IMR-90 (cell line): ENCODE measurements at regions not wholly inside any gene's neighbourhood (a gene's known extent, or its start where the extent isn't known, plus 50 kb on each side); places are given as distances from the start of the nearest gene placed in this dataset.

Experiments
- ATAC-seq: fragments of 200-7000 bp; cut with Tn5 transposase; 2 replicates; pipeline ENCODE4 v1.9.1; 2020; ENCODE audit warnings: low read depth, mild to moderate bottlenecking, moderate library complexity
- BruUV-seq: library from RNA; stranded (reverse); fragments of 400-500 nt; replicated peaks from 2 replicates; lab custom pipeline; 2021; lab: Mats Ljungman, UMichigan
- CTCF ChIA-PET: fragments of 300-600 bp; formaldehyde crosslinking; extraction: SDS; loops from one replicate; lab custom pipeline; 2021; ENCODE audit warnings: antibody characterized with exemption; lab: Yijun Ruan, JAX
- POLR2A ChIA-PET: fragments of 300-600 bp; sonication (Branson Sonifier 250); formaldehyde crosslinking; loops from one replicate; lab custom pipeline; 2022; ENCODE audit warnings: antibody characterized with exemption; ENCODE audit not compliant: unreplicated experiment; lab: Charles Lee
- DNase-seq: peaks from one replicate; pipeline ENCODE4 v3.0.0; 2013
- H2AFZ ChIP-seq: replicated peaks from 2 replicates; pipeline ENCODE3; 2013; ENCODE audit warnings: low read length, mild to moderate bottlenecking; ENCODE audit not compliant: poor library complexity
- H2AK5ac ChIP-seq: 2 replicates; pipeline ENCODE4 v1.6.1; 2013; ENCODE audit warnings: low read depth, low read length, inconsistent platforms
- H2AK9ac ChIP-seq: replicated peaks from 2 replicates; pipeline ENCODE3; 2013; ENCODE audit warnings: mild to moderate bottlenecking, low read depth, low read length, moderate library complexity; ENCODE audit not compliant: poor library complexity
- H2BK120ac ChIP-seq: 2 replicates; pipeline ENCODE4 v1.6.1; 2013; ENCODE audit warnings: low read depth, low read length, inconsistent platforms
- H2BK15ac ChIP-seq: 3 replicates; pipeline ENCODE4 v1.6.1; 2013; ENCODE audit warnings: low read depth, low read length, inconsistent platforms
- H2BK20ac ChIP-seq: 2 replicates; pipeline ENCODE4 v1.6.1; 2013; ENCODE audit warnings: low read depth, mild to moderate bottlenecking, inconsistent platforms, low read length, moderate library complexity
- H2BK5ac ChIP-seq: 2 replicates; pipeline ENCODE4 v1.6.1; 2013; ENCODE audit warnings: mild to moderate bottlenecking, low read depth, low read length, inconsistent platforms; ENCODE audit not compliant: poor library complexity, severe bottlenecking
- H3K14ac ChIP-seq: replicated peaks from 2 replicates; pipeline ENCODE4 v1.6.1; 2013; ENCODE audit warnings: low read depth, low read length, inconsistent platforms
- H3K18ac ChIP-seq: 2 replicates; pipeline ENCODE4 v1.6.1; 2013; ENCODE audit warnings: low read depth, low read length, control low read depth
- H3K23ac ChIP-seq: 2 replicates; pipeline ENCODE4 v1.6.1; 2013; ENCODE audit warnings: low read depth, low read length, inconsistent platforms
- H3K27ac ChIP-seq: 2 replicates; pipeline ENCODE4 v1.5.1; 2013; ENCODE audit warnings: mild to moderate bottlenecking, control low read depth, low read length; ENCODE audit not compliant: insufficient read depth
- H3K27me3 ChIP-seq: 2 replicates; pipeline ENCODE4 v1.6.1; 2013; ENCODE audit warnings: low read length; ENCODE audit not compliant: control insufficient read depth, insufficient read depth
- H3K36me3 ChIP-seq: 2 replicates; pipeline ENCODE4 v1.6.1; 2013; ENCODE audit warnings: low read length, mixed read lengths; ENCODE audit not compliant: control insufficient read depth, insufficient read depth
- H3K4ac ChIP-seq: 2 replicates; pipeline ENCODE4 v1.6.1; 2013; ENCODE audit warnings: low read depth, low read length, inconsistent platforms
- H3K4me1 ChIP-seq: 2 replicates; pipeline ENCODE4 v1.6.1; 2013; ENCODE audit warnings: low read length, mixed read lengths; ENCODE audit not compliant: control insufficient read depth, insufficient read depth
- H3K4me2 ChIP-seq: 2 replicates; pipeline ENCODE4 v1.6.1; 2013; ENCODE audit warnings: low read depth, mild to moderate bottlenecking, control low read depth, low read length, moderate library complexity
- H3K4me3 ChIP-seq: 2 replicates; pipeline ENCODE4 v1.5.1; 2013; ENCODE audit warnings: low read depth, mild to moderate bottlenecking, control low read depth, low read length, moderate library complexity; ENCODE audit not compliant: insufficient read depth
- H3K56ac ChIP-seq: 2 replicates; pipeline ENCODE4 v1.6.1; 2013; ENCODE audit warnings: low read length, inconsistent platforms; ENCODE audit not compliant: insufficient read depth; ENCODE audit errors: extremely low read depth
- H3K79me1 ChIP-seq, 2 experiments: 2 replicates each; pipeline ENCODE4 v1.6.1; 2013; ENCODE audit warnings: low read length in 2 of 2, inconsistent platforms in 1 of 2, low read depth in 1 of 2
- H3K9ac ChIP-seq: 2 replicates; pipeline ENCODE4 v1.6.1; 2013; ENCODE audit warnings: low read depth, low read length, control low read depth
- H3K9me1 ChIP-seq: 2 replicates; pipeline ENCODE4 v1.6.1; 2013; ENCODE audit warnings: low read length, inconsistent platforms; ENCODE audit not compliant: insufficient read depth
- H3K9me3 ChIP-seq: 2 replicates; pipeline ENCODE4 v1.6.1; 2013; ENCODE audit warnings: low read length; ENCODE audit not compliant: control insufficient read depth, insufficient read depth
- H4K20me1 ChIP-seq: 2 replicates; pipeline ENCODE4 v1.6.1; 2013; ENCODE audit warnings: low read length, inconsistent platforms; ENCODE audit not compliant: insufficient read depth
- H4K5ac ChIP-seq: 2 replicates; pipeline ENCODE4 v1.6.1; 2013; ENCODE audit warnings: mild to moderate bottlenecking, low read depth, low read length, control low read depth
- H4K8ac ChIP-seq, 2 experiments: 2 replicates each; pipeline ENCODE4 v1.6.1; 2013; ENCODE audit warnings: low read depth in 2 of 2, low read length in 2 of 2, control low read depth in 1 of 2, inconsistent platforms in 1 of 2
- H4K91ac ChIP-seq: 2 replicates; pipeline ENCODE4 v1.6.1; 2013; ENCODE audit warnings: low read depth, low read length, inconsistent platforms; ENCODE audit not compliant: insufficient read depth
- CEBPB ChIP-seq: IDR thresholded peaks from 2 replicates; pipeline ENCODE4 v1.6.1; 2012; ENCODE audit warnings: low read depth, low read length, improper control_type of control experiment
- FOS ChIP-seq: fragments of 150-350 bp; IDR thresholded peaks from 2 replicates; pipeline ENCODE4 v1.6.1; 2016; ENCODE audit warnings: low read depth, low read length
- MAZ ChIP-seq: IDR thresholded peaks from 2 replicates; pipeline ENCODE4 v1.6.1; 2012; ENCODE audit warnings: low read depth, mild to moderate bottlenecking, low read length, improper control_type of control experiment, moderate library complexity, borderline replicate concordance
- MXI1 ChIP-seq: IDR thresholded peaks from 2 replicates; pipeline ENCODE4 v1.6.1; 2012; ENCODE audit warnings: low read depth, mild to moderate bottlenecking, low read length, moderate library complexity, borderline replicate concordance
- NFE2L2 ChIP-seq: fragments of 150-350 bp; IDR thresholded peaks from 2 replicates; pipeline ENCODE4 v1.6.1; 2016; ENCODE audit warnings: low read depth, mild to moderate bottlenecking, low read length
- POLR2A ChIP-seq: IDR thresholded peaks from 2 replicates; pipeline ENCODE4 v1.6.1; 2012; ENCODE audit warnings: mild to moderate bottlenecking, low read depth, low read length
- RAD21 ChIP-seq: IDR thresholded peaks from 2 replicates; pipeline ENCODE4 v1.6.1; 2012; ENCODE audit warnings: low read length, improper control_type of control experiment
- RFX5 ChIP-seq: IDR thresholded peaks from 2 replicates; pipeline ENCODE4 v1.8.0; 2012; ENCODE audit warnings: low read depth, mild to moderate bottlenecking, low read length, moderate library complexity
- SMC3 ChIP-seq: fragments of 150-350 bp; IDR thresholded peaks from 2 replicates; pipeline ENCODE4 v1.6.1; 2016; ENCODE audit warnings: low read depth, mild to moderate bottlenecking, antibody characterized with exemption, low read length, moderate library complexity
- USF2 ChIP-seq: fragments of 150-350 bp; IDR thresholded peaks from 2 replicates; pipeline ENCODE4 v1.6.1; 2017; ENCODE audit warnings: mild to moderate bottlenecking, antibody characterized with exemption, low read length, low read depth
- WGBS, 2 experiments: methylation state at CpG; one replicate each; pipeline versions ENCODE4 v1.1.5 to v1.1.7; 2013; ENCODE audit warnings: missing lambda C conversion rate in 2 of 2; ENCODE audit not compliant: insufficient read length in 1 of 2; ENCODE audit errors: extremely low coverage in 2 of 2; 5-methylcytosine and 5-hydroxymethylcytosine counted together
- dilution Hi-C: fragments of 300-500 bp; cut with HindIII; formaldehyde crosslinking; loops from one replicate; pipeline ENCODE4 v1.14.3; 2018; ENCODE audit warnings: low sequenced_read_pairs; ENCODE audit not compliant: unreplicated experiment
- in situ Hi-C: fragments of 300-500 bp; cut with MboI; formaldehyde crosslinking; loops from 3 replicates; pipeline ENCODE4 v1.14.3; 2019; ENCODE audit warnings: low sequenced_read_pairs, inconsistent platforms, mixed read lengths
- intact Hi-C: fragments of 100-400 bp; cut with micrococcal nuclease; formaldehyde crosslinking; loops from 2 replicates; pipeline ENCODE4 v1.10.0; 2022
- TF ChIP-seq, protein P1 (sequence below): fragments of 150-350 bp; IDR thresholded peaks from 2 replicates; pipeline ENCODE4 v1.6.1; 2016; ENCODE audit warnings: low read depth, mild to moderate bottlenecking, low read length, moderate library complexity, borderline replicate concordance
- TF ChIP-seq, protein P2 (sequence below): conservative IDR thresholded peaks from 2 replicates; pipeline ENCODE4 v1.5.1; 2012; ENCODE audit warnings: mild to moderate bottlenecking, low read depth, low read length, improper control_type of control experiment

DNA sequence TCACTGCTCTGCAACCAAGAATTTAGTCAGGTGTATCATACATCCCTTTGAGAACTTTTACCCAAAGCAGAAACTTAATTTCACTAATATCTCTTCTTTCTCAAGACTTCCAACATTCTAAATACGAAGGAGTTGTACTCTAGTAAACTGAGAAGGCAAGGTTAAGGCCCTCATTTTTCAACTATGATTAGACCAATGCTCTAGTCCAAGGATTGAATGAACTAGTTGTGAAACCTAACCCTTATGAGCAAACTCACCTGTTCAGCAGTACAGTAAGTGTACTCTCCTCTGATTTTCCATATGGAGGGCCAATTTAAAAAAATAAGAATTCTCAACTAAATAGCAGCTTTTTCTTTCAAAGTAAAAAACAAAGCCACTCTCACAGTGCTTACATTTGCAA is 180.0 kb upstream of the C11orf58 start:
- CTCF ChIA-PET: no interaction called here
- H4K8ac ChIP-seq: no peak overlapping the region
- no peak for ATAC-seq
- peaks cover 11% of the 10 kb centered on the region; the same call in 1 of the 2 replicates for H4K20me1 ChIP-seq
- H3K14ac ChIP-seq: no peak overlapping the region
- peaks cover 7 to 17% of the 10 kb centered on the region in 2 experiments for H3K79me1 ChIP-seq
- no peak overlapping the region for H4K5ac ChIP-seq
- H2BK5ac ChIP-seq: no peak overlapping the region
- H3K4me2 ChIP-seq: no peak overlapping the region
- DNase-seq: no peak
- no peak overlapping the region for H3K23ac ChIP-seq
- no peak overlapping the region for H3K9ac ChIP-seq
- no peaks in the 10 kb centered on the region for H3K27me3 ChIP-seq
- no peak overlapping the region for H2AK5ac ChIP-seq
- peaks cover 2% of the 10 kb centered on the region; the same call in 1 of the 2 replicates for H3K9me1 ChIP-seq
- no peak overlapping the region for H3K56ac ChIP-seq
- no peak overlapping the region for H2BK15ac ChIP-seq
- no CpG with 5 or more reads among the region's 1 CpG for WGBS, 2 experiments
- H2AFZ ChIP-seq: no peak overlapping the region
- no TSS peak for BruUV-seq
- no peak overlapping the region for H2BK120ac ChIP-seq
- no peak overlapping the region for H2BK20ac ChIP-seq
- H2AK9ac ChIP-seq: no peak overlapping the region
- no peak overlapping the region for H3K4ac ChIP-seq
- dilution Hi-C loops: no loop called here
- H3K9me3 ChIP-seq: no peaks in the 10 kb centered on the region
- peaks cover 3% of the 10 kb centered on the region for H3K4me1 ChIP-seq
- POLR2A ChIA-PET: no interaction called here
- intact Hi-C loops: no loop called here
- no peak overlapping the region for H3K18ac ChIP-seq
- H3K27ac ChIP-seq: no peak overlapping the region
- in situ Hi-C loops: no loop called here
- no peak overlapping the region for H3K4me3 ChIP-seq
- H4K91ac ChIP-seq: no peak overlapping the region
- TF ChIP-seq MAZ (no peak), SMC3 (no peak), POLR2A (no peak), NFE2L2 (no peak), FOS (no peak), RAD21 (no peak), MXI1 (no peak), USF2 (no peak), RFX5 (no peak), CEBPB (no peak)
- TF ChIP-seq, protein P1, sequence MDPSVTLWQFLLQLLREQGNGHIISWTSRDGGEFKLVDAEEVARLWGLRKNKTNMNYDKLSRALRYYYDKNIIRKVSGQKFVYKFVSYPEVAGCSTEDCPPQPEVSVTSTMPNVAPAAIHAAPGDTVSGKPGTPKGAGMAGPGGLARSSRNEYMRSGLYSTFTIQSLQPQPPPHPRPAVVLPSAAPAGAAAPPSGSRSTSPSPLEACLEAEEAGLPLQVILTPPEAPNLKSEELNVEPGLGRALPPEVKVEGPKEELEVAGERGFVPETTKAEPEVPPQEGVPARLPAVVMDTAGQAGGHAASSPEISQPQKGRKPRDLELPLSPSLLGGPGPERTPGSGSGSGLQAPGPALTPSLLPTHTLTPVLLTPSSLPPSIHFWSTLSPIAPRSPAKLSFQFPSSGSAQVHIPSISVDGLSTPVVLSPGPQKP: no peak
- TF ChIP-seq, protein P2, sequence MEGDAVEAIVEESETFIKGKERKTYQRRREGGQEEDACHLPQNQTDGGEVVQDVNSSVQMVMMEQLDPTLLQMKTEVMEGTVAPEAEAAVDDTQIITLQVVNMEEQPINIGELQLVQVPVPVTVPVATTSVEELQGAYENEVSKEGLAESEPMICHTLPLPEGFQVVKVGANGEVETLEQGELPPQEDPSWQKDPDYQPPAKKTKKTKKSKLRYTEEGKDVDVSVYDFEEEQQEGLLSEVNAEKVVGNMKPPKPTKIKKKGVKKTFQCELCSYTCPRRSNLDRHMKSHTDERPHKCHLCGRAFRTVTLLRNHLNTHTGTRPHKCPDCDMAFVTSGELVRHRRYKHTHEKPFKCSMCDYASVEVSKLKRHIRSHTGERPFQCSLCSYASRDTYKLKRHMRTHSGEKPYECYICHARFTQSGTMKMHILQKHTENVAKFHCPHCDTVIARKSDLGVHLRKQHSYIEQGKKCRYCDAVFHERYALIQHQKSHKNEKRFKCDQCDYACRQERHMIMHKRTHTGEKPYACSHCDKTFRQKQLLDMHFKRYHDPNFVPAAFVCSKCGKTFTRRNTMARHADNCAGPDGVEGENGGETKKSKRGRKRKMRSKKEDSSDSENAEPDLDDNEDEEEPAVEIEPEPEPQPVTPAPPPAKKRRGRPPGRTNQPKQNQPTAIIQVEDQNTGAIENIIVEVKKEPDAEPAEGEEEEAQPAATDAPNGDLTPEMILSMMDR: no peak
- no peaks in the 10 kb centered on the region for H3K36me3 ChIP-seq
